Dermis microvascular lymphatic vessel endothelial cell (primary cell): ENCODE measurements at regions not wholly inside any gene's neighbourhood (a gene's known extent, or its start where the extent isn't known, plus 50 kb on each side); places are given as distances from the start of the nearest gene placed in this dataset.

Experiments used
- DNase-seq, 2 donors: peaks; one replicate each; pipeline versions ENCODE4 v3.0.0 to v3.0.0-alpha.2; 2010; ENCODE audit warnings: low read depth in 2 of 2

- no peak for DNase-seq
Observed at GRCh38 chr1:79660129-79660528, 653.6 kb upstream of the ADGRL4 start.

- no peak for DNase-seq
Observed at GRCh38 chr1:79657951-79658658, 651.6 kb upstream of the ADGRL4 start.

DNA sequence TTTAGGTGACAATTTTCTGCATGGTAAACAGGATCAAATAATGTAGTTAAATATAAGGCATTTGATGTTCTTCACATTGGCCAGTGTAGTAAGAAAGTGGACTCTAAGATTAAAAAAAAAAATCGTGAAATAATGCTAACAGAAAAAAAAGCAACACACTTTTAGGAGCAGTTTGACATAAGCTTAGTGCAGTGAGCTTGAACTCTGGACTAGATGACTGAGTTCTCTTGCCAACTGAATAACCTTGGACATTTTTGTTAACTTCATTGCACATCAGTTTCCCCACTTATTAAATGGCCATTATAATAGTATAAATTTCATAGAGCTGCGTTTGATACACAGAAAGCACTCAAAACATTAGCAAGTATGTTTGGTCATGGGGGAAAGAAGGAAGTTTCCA, 649.3 kb upstream of the ADGRL4 start:
- DNase-seq: no peak

GRCh38 chr1:79652426-79652825, 645.9 kb upstream of the ADGRL4 start:
- no peak for DNase-seq

- DNase-seq: no peak
Observed at GRCh38 chr1:79648126-79648525, 641.6 kb upstream of the ADGRL4 start.

DNA sequence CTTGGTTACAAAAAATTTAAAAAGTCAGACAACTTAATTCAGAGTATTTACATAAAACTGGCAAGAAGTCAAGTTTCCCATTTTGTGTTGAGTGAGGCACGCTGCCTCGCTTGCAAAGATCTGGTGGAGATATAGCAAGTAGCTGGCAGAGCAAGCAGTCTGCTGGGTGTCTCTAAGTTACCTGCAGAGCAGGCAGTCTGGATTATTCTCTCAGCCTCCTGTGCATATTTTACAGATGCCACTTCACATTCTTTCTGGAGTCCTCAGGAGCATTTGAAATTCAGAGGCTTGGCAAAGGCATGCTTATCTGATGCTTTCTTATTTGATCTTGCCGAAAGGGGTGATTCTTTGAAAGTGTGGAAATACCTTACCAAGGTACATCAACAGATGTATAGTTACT, 640.4 kb upstream of the ADGRL4 start:
- DNase-seq: no peak

DNA sequence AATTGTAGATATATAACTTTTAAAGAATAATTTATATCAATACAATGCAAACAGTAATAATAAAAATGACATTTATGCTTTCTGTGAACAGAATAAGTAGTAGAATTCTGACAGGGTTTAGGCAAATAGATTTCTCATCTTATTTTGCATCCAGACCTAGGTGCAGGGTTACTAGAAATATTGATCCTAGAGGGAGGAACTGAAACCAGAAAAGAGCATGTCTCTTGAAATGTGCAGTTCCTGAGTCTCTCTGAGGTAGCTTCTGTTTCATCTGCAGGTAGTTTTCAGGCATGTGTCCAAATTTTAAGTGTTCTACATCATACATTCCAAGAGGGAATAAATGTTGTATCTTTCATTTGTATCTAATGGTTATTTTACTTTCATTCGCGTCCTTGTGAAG, 631.9 kb upstream of the ADGRL4 start:
- DNase-seq: no peak

DNA sequence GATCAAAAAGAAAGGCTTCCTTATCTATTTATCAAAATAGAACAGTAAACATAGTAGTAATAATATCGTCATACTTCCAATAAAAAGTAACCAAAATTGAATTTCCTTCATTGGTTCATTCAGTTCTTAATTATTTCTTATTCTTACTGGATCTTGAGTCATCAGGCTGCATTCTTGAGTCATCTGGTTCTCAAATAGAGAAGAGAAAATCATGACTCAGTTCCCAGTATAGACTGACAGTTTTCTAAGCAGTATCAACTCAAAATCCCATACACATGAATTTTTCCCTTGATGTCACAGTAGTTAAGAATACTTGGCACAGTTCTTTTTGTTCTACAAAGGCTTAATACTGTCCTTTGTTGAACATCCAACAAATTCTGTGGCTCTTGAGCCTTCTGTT, 626.9 kb upstream of the ADGRL4 start:
- peak in 1 of 2 donors; percentile 4 for DNase-seq

DNA sequence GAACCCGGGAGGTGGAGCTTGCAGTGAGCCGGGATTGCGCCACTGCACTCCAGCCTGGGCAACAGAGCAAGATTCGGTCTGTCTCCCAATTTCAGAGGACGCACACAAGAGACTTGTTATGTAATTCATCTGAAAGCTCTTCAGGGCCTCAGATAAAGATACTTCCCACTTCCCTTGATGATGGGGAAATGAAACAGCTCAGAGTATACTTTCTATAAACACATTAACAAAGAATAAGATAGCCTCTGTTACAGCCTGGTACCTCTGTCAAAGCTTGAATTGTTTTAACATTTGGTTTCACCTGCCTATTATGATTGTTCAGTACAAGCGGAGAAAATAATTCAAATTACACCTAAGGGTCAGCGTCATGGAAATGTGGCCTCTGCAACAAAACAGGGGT, 622.9 kb upstream of the ADGRL4 start:
- DNase-seq: no peak

- DNase-seq: no peak
Observed at GRCh38 chr1:79617777-79618176, 611.2 kb upstream of the ADGRL4 start.

- DNase-seq: no peak
Observed at GRCh38 chr1:79614762-79615161, 608.2 kb upstream of the ADGRL4 start.

GRCh38 chr1:79614106-79614505, 607.6 kb upstream of the ADGRL4 start:
- no peak for DNase-seq

GRCh38 chr1:79613046-79613445, 606.5 kb upstream of the ADGRL4 start:
- DNase-seq: no peak

GRCh38 chr1:79604490-79605198, 598.1 kb upstream of the ADGRL4 start:
- no peak for DNase-seq

GRCh38 chr1:79603843-79604242, 597.3 kb upstream of the ADGRL4 start:
- DNase-seq: no peak

DNA sequence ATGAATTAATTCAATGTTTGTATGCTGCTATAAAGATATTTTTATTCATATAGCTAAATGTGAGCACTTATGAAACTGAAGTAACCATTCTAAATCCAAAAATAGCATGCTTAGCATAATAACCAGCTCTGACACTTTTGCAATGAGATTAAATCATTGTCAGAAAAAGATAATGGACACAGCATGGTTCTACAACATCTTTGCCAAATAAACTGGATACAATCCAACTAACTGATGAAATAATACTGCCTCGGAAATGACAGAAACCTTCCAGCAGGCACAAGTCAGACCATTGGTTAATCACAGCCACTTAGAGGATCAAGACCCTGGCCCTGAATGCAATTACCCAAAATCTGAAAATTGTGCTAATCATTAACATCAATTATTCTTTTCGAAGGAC, 592.7 kb upstream of the ADGRL4 start:
- no peak for DNase-seq

DNA sequence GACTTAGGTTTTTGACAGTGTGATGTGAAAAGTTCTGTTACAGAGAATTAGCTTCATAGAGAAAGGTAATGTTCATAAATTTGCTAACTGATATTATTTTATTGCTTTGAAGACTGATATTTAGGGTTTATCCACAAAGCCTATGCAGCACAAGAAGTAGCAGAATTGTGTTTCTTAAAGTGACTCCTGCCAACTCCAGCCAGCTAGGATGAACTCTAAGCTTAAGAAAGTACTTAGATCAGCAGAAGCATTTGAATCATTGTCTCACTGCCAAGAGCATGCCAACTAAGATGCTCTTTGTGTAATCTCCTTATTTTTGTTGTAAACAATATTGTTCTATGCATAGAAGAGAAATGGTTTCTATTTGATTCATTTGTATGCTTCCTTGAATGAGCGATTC, 589.4 kb upstream of the ADGRL4 start:
- no peak for DNase-seq

DNA sequence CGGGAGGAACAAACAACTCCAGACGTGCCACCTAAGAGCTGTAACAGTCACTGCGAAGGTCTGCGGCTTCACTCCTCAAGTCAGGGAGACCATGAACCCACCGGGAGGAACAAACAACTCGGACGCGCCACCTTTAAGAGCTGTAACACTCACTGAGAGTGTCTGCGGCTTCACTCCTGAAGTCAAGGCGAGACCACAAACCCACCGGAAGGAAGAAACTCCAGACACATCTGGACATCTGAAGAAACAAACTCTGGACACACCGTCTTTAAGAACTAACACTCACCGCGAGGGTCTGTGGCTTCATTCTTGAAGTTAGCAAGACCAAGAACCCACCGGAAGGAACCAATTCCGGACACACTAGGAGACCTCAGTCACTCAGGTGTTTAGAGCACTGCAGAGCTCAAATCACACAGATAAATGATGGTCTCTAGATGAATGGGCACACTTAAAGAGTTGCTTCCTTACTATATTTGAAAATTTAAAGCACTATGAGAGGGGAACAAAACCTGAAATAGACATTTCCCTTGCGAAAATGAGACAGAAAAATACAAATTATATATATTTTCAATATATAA, 587.7 kb upstream of the ADGRL4 start:
- DNase-seq: no peak

- DNase-seq: no peak
Observed at GRCh38 chr1:79592707-79593106, 586.2 kb upstream of the ADGRL4 start.

GRCh38 chr1:79588719-79589118, 582.2 kb upstream of the ADGRL4 start:
- DNase-seq: no peak

GRCh38 chr1:79587229-79587628, 580.7 kb upstream of the ADGRL4 start:
- DNase-seq: peak in 1 of 2 donors; percentile 2

DNA sequence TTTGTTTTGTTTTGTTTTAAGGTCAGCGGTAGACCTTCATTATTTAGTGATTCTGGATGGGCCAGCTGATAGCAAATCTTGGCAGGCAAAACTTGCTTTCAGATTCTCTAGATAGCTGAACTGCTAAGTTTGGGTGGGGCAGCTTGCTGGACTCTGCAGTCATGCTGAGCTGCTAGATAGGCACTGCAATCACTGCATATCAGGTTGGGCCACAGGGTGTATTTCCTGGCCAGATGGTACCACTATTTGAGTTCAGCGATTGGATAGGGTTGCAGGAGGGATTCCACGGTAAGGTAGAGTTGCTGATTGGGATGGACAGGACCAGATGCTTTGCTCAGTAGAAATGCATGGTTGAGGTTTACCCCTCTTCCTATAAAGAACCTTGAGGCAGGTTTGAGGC, 579.3 kb upstream of the ADGRL4 start:
- DNase-seq: no peak

- DNase-seq: peak; percentile 78 to 92
Observed at GRCh38 chr1:79575424-79575823, 568.9 kb upstream of the ADGRL4 start.
